NCI-H82 treated with DMSO at 0.1 percent for 48 hours (cell line): ENCODE measurements at regions not wholly inside any gene's neighbourhood (a gene's known extent, or its start where the extent isn't known, plus 50 kb on each side); places are given as distances from the start of the nearest gene placed in this dataset.
A peak's percentile ranks its signal among the peaks of the same experiment; 100 is the strongest.
"Not testable (repeated sequence)": the region's sequence is repeated elsewhere in the genome, so short reads cannot be mapped to it uniquely, and the experiment has no call there.

ENCODE experiments used
- DNase-seq: peaks from one replicate; lab custom pipeline; 2025; ENCODE audit not compliant: unreplicated experiment; lab: John Stamatoyannopoulos, UW

- DNase-seq = no peak
Observed at GRCh38 chr7:142698429-142698828, 50.8 kb upstream of the PRSS1 start.

DNA sequence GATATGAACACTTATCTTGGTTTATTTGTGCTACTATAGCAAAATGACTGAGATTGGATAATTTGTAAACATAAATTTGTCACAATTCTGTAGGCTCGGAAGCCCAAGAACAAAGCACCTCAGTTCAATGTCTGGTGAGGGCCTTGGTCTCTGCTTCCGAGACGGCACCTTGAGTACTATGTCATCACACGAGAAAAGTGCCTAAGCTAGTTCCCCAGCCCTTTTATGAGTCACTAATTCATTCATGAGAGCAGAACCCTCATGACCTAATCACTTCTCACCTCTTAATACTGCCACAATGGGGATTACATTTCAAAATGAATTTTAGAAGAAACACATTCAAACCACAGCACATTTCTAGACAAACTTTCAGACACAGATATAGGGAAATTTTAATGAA, 52.0 kb upstream of the PRSS1 start:
- DNase-seq = no peak

DNA sequence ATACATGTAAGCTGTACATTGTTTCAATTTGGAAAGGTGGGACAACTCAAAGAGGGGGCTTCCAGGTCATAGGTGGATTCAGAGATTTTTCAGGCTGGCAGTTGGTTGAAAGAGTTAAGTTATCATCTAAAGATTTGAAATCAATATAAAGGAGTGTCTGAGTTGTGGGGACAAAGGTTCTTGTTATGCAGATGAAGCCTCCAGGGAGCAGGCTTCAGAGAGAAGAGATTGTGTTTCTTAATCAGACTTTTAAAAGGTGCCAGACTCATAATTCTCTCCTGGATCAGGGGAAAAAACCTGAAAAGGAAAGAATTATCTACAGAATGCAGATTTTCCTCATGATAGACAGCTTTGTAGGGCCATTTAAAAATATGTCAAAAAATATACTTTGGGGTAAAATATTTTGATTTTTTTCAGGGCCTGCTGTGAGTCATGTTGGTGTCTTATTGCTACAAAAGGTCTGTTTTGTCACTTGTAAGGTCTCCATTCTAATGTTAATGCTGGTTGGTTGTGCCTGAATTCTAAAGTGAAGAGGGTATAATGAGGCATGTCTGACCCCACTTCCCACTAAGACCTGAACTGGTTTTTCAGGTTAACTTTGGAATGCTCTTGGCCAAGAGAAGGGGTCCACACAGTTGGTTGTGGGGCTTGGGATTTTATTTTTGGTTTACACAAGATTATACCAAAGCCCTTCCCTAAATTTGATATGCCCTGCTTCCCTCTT, 52.7 kb upstream of the PRSS1 start:
- DNase-seq = no peak

- DNase-seq = no peak
Observed at GRCh38 chr7:142693911-142694310, 55.4 kb upstream of the PRSS1 start.

DNA sequence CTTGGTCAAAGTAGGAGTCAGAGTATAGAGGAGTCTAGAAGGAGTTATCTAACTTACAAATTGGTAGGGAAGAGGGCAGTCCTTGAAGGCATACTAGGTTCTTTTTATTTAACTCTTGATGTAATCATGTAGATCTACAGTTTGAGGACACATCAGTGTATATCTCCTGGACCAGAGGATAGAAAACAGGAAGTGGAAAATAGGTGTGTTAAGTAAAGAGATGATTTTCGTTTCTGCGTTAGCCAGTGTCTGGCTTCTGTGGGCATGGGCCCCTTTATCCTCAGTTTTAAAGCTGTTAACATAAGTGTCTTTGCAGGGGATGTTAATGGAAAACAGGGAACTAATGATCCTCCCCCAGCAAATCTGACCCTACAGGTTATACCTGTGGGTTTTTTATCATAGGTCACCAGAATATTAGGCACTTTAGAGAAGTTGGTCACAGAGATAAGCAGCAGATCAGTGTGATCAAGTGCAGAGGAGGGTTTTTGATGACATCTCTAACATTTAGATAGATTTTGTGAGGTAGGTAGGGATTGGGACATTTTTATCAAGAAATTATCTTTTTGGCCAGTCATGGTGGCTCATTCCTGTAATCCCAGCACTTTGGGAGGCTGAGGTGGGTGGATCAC, 58.6 kb upstream of the PRSS1 start:
- DNase-seq = no peak

DNA sequence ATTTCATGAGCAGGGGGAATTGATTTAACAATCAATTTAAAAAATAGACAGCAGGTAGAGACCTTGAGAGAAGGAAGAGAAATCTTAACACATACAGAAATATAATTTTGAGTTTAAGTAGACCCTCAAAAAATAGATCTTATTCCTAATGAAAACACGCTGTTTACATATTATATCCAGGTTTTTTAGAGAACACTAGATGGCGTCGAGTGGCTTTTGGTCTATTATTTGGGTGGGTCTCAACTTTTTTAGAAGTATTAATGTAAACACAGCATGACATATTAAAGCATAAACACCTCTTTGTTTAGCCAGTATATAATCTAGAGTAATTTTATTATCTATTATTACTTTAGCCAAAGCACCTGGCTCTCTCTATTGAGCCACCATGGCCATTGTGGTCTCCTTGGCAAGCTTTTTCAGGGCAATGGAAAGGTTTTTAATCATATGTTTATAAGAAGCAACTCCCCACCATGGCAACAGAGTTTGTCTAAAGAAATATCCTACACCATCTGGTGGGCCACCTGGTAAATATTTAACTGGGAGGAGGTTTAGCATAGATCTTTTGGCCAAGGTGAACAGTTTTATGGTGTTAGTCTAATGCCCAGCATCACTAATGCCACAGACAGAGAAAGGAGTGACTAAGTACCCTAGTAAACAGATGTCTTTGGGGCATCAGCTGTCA, 59.7 kb upstream of the PRSS1 start:
- DNase-seq = peak; percentile 68

- no peak for DNase-seq
Observed at GRCh38 chr7:142685877-142686508, 63.3 kb upstream of the PRSS1 start.

DNA sequence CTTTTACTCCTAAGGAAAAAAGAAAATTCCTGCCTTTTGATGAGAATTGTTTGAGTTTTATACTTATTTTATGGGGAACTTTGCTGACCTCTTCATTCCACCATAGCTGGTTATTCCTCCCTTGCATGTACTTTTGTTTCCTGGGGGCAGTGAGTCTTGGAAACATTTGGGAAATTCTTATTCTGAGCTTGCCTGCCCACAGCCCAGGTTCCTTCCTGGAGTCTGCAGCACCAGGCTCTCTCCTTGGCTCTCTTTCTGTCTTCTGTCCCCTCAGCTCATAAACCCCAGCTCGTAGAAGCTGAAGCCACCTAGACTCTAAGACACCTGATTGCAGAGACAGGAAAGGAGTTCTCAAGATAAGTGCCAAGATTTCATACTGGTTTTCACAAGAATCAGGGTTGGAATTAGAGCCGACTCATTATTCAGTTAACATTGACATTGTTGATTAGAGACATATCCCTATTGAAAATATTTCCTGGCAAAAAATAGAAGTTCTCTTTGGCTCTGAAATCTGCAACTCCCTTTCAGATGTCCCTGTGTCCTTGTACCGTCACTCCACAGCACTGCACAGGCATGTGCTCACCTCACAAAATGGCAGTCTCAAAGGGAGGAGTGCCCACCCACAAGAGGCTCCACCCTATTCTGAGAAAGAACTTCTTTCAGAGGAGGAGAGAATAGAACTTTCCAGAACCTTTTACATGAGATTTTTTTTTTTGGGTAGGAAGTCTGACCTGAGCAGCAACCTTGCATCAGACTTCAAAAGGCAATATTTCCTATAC, 67.8 kb upstream of the PRSS1 start:
- DNase-seq = no peak

- DNase-seq = no peak
Observed at GRCh38 chr7:142671506-142671905, 77.8 kb upstream of the PRSS1 start.

DNA sequence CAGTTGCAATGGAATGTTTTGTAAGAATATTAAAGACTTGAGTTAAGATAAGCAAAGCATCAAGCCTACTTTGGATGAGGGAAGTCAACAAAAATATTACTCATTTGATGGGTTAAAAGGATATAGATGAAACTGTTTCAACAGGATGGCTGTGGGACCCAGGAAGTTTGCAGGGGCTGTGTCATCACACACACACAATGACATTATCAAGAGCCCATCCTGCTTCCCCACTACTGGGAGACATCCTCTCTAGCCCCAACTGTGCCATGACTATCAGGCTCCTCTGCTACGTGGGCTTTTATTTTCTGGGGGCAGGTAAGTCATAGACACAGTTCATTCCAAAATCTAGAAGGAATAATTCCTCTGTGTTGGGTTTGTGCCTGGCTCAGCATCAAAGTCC, 78.8 kb upstream of the PRSS1 start:
- DNase-seq = no peak

DNA sequence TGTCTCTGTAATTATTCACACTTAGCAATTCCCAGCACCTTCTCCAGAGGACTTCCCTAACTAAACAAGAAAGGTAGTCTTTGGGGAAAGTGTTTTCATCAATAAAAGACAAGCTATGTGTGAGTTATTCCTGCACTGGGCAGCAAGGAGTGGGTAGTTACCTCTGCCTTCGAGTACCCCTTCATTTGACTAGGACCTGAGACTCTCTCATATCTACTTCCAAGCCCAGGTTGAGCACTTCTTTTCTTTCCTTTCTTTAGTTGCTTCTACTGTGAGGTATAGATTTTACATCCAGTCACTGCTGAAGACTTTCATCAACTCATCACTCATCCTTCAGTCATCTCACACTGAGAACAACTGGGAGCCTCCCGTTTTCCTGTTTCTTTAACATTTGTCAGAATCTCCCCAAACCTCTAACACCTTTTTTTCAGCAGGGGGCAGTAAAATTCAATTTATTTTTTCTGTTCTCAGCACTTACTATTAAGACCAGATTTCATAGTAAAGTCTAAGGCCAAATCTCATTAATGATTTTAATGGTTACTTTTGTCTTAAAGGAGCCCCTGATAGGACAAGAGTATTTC, 80.1 kb upstream of the PRSS1 start:
- peak; percentile 39 for DNase-seq

DNA sequence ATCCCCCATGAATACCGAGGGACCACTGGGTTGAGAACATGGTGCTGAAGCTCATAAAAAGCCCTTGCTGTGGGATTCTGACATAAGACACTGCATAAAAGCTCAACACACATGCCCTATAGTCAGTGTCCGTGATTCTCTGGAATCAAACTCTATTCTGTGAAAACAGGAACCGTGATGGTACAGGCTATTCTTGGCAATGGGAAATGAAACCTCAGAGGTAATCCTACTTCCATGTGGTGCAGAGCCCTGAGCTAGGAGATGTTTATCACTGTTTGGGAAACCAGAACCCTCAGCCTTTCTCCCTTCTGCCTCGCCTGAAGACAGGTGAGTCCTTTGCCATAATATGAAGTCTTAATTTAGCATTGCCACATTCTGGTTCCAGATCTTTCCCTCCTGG, 80.8 kb upstream of the PRSS1 start:
- DNase-seq = no peak

DNA sequence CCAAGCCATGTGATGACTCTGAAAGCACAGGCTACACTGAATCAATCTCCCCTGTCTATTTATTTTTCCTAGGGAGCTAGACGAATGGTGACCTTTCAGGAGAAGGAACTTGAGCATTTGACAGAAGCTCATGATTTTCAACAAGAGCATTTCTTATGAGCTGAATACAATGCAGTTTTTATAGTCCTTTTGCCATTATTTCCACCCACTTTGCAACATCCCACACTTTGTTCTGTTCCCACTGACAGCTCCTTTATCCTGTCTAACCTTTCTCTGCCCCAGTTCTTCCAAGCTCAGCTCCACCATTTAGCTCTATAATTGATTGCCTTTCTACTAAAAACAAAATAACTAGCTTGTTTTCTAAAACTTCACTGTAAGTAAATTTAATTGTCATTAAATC, 91.9 kb upstream of the PRSS1 start:
- no peak for DNase-seq

DNA sequence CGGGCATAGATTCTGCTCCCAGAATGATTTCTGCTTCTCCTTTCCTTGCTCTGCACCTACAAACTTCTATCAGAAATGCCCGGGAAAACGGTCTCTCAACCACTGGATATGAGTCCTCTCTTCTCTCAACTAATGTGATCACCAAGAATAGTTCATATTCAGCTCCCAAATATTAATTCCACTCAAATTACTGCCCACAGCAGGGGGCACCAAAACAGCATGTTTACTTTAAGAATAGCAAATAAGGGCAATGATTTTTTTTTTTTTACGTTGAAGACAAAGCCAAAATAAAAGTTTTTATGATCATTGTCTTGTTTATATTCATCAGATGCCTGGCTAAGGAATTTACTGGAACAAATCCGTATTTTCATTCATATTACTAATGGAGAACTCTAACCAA, 94.9 kb upstream of the PRSS1 start:
- no peak for DNase-seq

DNA sequence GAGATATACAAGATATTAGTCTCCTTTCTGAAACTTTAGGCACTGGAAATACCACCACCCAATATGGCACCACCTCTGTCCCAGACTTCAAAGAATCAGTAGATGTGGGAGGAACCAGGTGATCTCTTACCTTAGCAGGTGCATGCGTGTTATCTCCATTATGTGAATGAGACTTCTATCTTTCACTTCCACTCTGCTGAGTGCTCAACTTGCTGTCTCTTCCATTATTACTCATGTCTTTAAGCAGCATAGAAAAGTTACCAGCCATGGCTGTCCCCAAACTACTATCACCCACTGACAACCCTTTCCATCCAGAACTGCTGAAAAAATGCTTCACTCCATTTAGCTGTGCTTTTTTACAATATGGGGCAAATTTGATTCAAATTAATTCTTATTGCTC, 101.5 kb upstream of the PRSS1 start:
- no peak for DNase-seq

- peak; percentile 69 for DNase-seq
Observed at GRCh38 chr7:142646386-142647140, 102.7 kb upstream of the PRSS1 start.

DNA sequence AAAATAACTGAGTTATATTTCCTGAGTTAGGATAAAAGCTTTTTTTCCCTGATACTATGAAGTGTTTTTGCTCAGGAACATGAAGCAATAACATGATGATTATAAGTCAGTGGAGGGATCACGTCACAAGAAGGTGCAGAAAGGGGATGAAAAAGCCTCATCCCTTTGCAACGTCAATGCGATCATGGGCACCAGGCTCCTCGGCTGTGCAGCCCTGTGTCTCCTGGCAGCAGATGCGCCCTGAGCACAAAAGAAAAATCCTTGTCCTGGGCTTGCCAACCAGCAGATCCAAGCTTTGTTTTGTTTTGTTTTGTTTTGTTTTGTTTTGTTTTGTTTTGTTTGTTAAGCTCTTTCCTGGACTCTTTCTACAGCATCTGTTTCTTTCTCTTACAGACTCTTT, 103.5 kb upstream of the PRSS1 start:
- DNase-seq = no peak

- DNase-seq = no peak
Observed at GRCh38 chr7:142642316-142642715, 107.0 kb upstream of the PRSS1 start.

- DNase-seq = not testable (repeated sequence)
Observed at GRCh38 chr7:142641252-142641651, 108.0 kb upstream of the PRSS1 start.

- DNase-seq = no peak
Observed at GRCh38 chr7:142638581-142638980, 110.7 kb upstream of the PRSS1 start.
